GM12878 (cell line): ENCODE measurements at regions not wholly inside any gene's neighbourhood (a gene's known extent, or its start where the extent isn't known, plus 50 kb on each side); places are given as distances from the start of the nearest gene placed in this dataset.

Experiments
- ATAC-seq: fragments of 200-7000 bp; cut with Tn5 transposase; 3 replicates; pipeline ENCODE4 v1.9.1; 2020; ENCODE audit warnings: mild to moderate bottlenecking, moderate library complexity
- BruUV-seq: library from RNA; stranded (reverse); fragments of 400-500 nt; replicated peaks from 2 replicates; lab custom pipeline; 2021; lab: Mats Ljungman, UMichigan
- CTCF ChIA-PET: fragments of 300-600 bp; sonication (Branson Sonifier 250); formaldehyde crosslinking; extraction: SDS; loops from one replicate; lab custom pipeline; 2021; ENCODE audit warnings: inconsistent platforms; lab: Yijun Ruan, JAX
- POLR2A ChIA-PET: fragments of 350-600 bp; formaldehyde crosslinking; extraction: SDS; loops from one replicate; lab custom pipeline; 2021; ENCODE audit warnings: inconsistent platforms; lab: Charles Lee
- RAD21 ChIA-PET: fragments of 300-600 bp; sonication (Branson Sonifier 250); formaldehyde crosslinking; loops from one replicate; lab custom pipeline; 2023; ENCODE audit warnings: antibody characterized with exemption; ENCODE audit not compliant: unreplicated experiment; lab: Charles Lee
- SMC1A ChIA-PET: fragments of 300-600 bp; sonication (Branson Sonifier 250); formaldehyde crosslinking; loops from one replicate; lab custom pipeline; 2023; ENCODE audit not compliant: unreplicated experiment, uncharacterized antibody; lab: Charles Lee
- DNase-seq: peaks from one replicate; pipeline ENCODE4 v3.0.0-alpha.2; 2011; ENCODE audit warnings: low read depth, low spot score
- FAIRE-seq: peaks from 3 replicates; lab custom pipeline; 2011; peaks lifted over from hg19 to GRCh38; lab: Jason Lieb, UNC
- H2AFZ ChIP-seq: 2 replicates; pipeline ENCODE4 v1.6.0; 2011; ENCODE audit warnings: low read depth, low read length, control low read depth; ENCODE audit not compliant: control insufficient read depth
- H3K27ac ChIP-seq: 2 replicates; pipeline ENCODE4 v1.5.1; 2011; ENCODE audit warnings: control low read depth; ENCODE audit not compliant: control insufficient read depth, insufficient read depth
- H3K27me3 ChIP-seq, 2 experiments: replicated peaks in 1 of 2; 2 replicates each; pipeline versions ENCODE4 v1.6.0 to v1.6.1; 2011; ENCODE audit warnings: low read length in 1 of 2; ENCODE audit not compliant: control insufficient read depth in 2 of 2, insufficient read depth in 2 of 2
- H3K36me3 ChIP-seq, 2 experiments: 2 replicates each; pipeline ENCODE4 v1.5.1; 2011; ENCODE audit warnings: low read length in 1 of 2; ENCODE audit not compliant: control insufficient read depth in 2 of 2, insufficient read depth in 2 of 2
- H3K4me1 ChIP-seq: 2 replicates; pipeline ENCODE4 v1.6.1; 2011; ENCODE audit warnings: mild to moderate bottlenecking, low read length, moderate library complexity, mixed read lengths; ENCODE audit not compliant: control insufficient read depth, insufficient read depth
- H3K4me2 ChIP-seq: 2 replicates; pipeline ENCODE4 v1.6.0; 2011; ENCODE audit warnings: control low read depth; ENCODE audit not compliant: control insufficient read depth, insufficient read depth
- H3K4me3 ChIP-seq: fragments of 200-600 bp; sonication (generic); 2 replicates; pipeline ENCODE4 v1.5.1; 2016
- H3K79me2 ChIP-seq: 2 replicates; pipeline ENCODE4 v1.6.0; 2011; ENCODE audit warnings: low read length; ENCODE audit not compliant: control insufficient read depth, insufficient read depth
- H3K9ac ChIP-seq: 2 replicates; pipeline ENCODE4 v1.8.0; 2011; ENCODE audit warnings: low read length, control low read depth, mixed read lengths; ENCODE audit not compliant: control insufficient read depth, insufficient read depth
- H3K9me3 ChIP-seq: replicated peaks from 3 replicates; pipeline ENCODE4 v1.5.1; 2011; ENCODE audit warnings: mild to moderate bottlenecking, low read length; ENCODE audit not compliant: control insufficient read depth, insufficient read depth
- H4K20me1 ChIP-seq: 2 replicates; pipeline ENCODE4 v1.6.0; 2011; ENCODE audit not compliant: control insufficient read depth, insufficient read depth
- CBX5 ChIP-seq: sonication (generic); IDR thresholded peaks from 2 replicates; pipeline ENCODE4 v1.6.1; 2016; ENCODE audit warnings: low read depth, moderate library complexity, mild to moderate bottlenecking, inconsistent platforms
- CEBPB ChIP-seq, 2 experiments: fragments of 150-350 bp in 1 of 2; IDR thresholded peaks; 2 replicates each; pipeline ENCODE4 v1.6.1; 2012 to 2014; ENCODE audit warnings: low read depth in 2 of 2, low read length in 2 of 2, borderline replicate concordance in 1 of 2, inconsistent platforms in 1 of 2
- CEBPZ ChIP-seq: fragments of 150-350 bp; IDR thresholded peaks from 2 replicates; pipeline ENCODE4 v1.6.1; 2016; ENCODE audit warnings: low read depth, low read length
- CHD4 ChIP-seq: fragments of 200-600 bp; sonication (generic); IDR thresholded peaks from 2 replicates; pipeline ENCODE4 v1.6.1; 2016; ENCODE audit warnings: mild to moderate bottlenecking
- CTCF ChIP-seq, 3 experiments: IDR thresholded peaks in 2 of 3; conservative IDR thresholded peaks in 1 of 3; 2 replicates each; pipeline ENCODE4 v1.5.1; 2011; ENCODE audit warnings: low read depth in 3 of 3, low read length in 3 of 3, mild to moderate bottlenecking in 3 of 3, control low read depth in 2 of 3, moderate library complexity in 2 of 3, inconsistent platforms in 1 of 3, mixed read lengths in 1 of 3; ENCODE audit not compliant: control insufficient read depth in 2 of 3, insufficient read depth in 1 of 3; ENCODE audit errors: extremely low read depth in 1 of 3
- E4F1 ChIP-seq: fragments of 450-650 bp; IDR thresholded peaks from 2 replicates; pipeline ENCODE4 v1.6.1; 2018; ENCODE audit warnings: borderline replicate concordance, mild to moderate bottlenecking; ENCODE audit not compliant: partially characterized antibody
- RBBP5 ChIP-seq: fragments of 200-600 bp; sonication (generic); conservative IDR thresholded peaks from 2 replicates; pipeline ENCODE4 v1.6.1; 2016
- TAF1 ChIP-seq: IDR thresholded peaks from 2 replicates; pipeline ENCODE4 v1.6.1; 2011; ENCODE audit warnings: mild to moderate bottlenecking, low read depth, low read length, borderline replicate concordance
- YBX1 ChIP-seq: fragments of 450-650 bp; IDR thresholded peaks from 2 replicates; pipeline ENCODE4 v1.6.1; 2016; ENCODE audit warnings: antibody characterized with exemption
- WGBS: methylation state at CpG from one replicate; pipeline ENCODE4 v1.1.6; 2016; ENCODE audit warnings: low lambda C conversion rate; ENCODE audit not compliant: insufficient replicate concordance, insufficient coverage; ENCODE audit errors: missing lambda C conversion rate; 5-methylcytosine and 5-hydroxymethylcytosine counted together
- in situ Hi-C: fragments of 300-500 bp; cut with MboI; formaldehyde crosslinking; loops from 9 replicates; pipeline ENCODE4 v1.14.3; 2018; ENCODE audit warnings: mixed read lengths
- intact Hi-C: fragments of 100-400 bp; cut with micrococcal nuclease; formaldehyde crosslinking; loops from one replicate; pipeline ENCODE4 v1.14.2; 2022; ENCODE audit not compliant: unreplicated experiment

GRCh38 chr6:134725590-134725989, 224.3 kb downstream of the ALDH8A1 start:
- Histone ChIP-seq H4K20me1 (no peaks in the 10 kb centered on the region), H3K27ac (no peak overlapping the region), H3K4me1 (no peaks in the 10 kb centered on the region), H3K4me3 (no peak overlapping the region), H3K36me3 (no peaks in the 10 kb centered on the region), H2AFZ (no peak overlapping the region), H3K4me2 (no peak overlapping the region), H3K27me3 (peaks cover 0 to 4% of the 10 kb centered on the region in 2 experiments; a peak in 2 of 4 replicates), H3K9ac (no peak overlapping the region), H3K9me3 (no peaks in the 10 kb centered on the region), H3K79me2 (no peaks in the 10 kb centered on the region)
- in situ Hi-C loops (no loop called here), intact Hi-C loops (no loop called here)
- no peak for FAIRE-seq
- BruUV-seq: no TSS peak
- ChIA-PET CTCF (interaction anchor here (0.6 to 1.1 kb wide), 2 partner anchors 12 to 568 kb away, joined by 3 read pairs; no protein-coding TSS in a partner anchor), RAD21 (no interaction called here), SMC1A (interaction anchor here (0.9 kb wide), 1 partner anchor 15 kb away, joined by 3 read pairs; no protein-coding TSS in a partner anchor), POLR2A (no interaction called here)
- WGBS: 0% methylated on average over 1 of the region's 1 CpG
- no peak for ATAC-seq
- TF ChIP-seq TAF1 (no peak), RBBP5 (no peak), CBX5 (no peak), YBX1 (no peak), CEBPB (IDR thresholded peaks at IDR 0.05; ENCODE audit: borderline replicate concordance in 1 of 2, low read depth in 2 of 2, low read length in 2 of 2) (no peak), CHD4 (no peak), CTCF (IDR thresholded peaks at IDR 0.05 in 2 of 3, conservative IDR thresholded peaks at IDR 0.05 in 1 of 3; ENCODE audit: control insufficient read depth in 2 of 3, extremely low read depth in 1 of 3, insufficient read depth in 1 of 3, low read depth in 3 of 3, low read length in 3 of 3) (no peak), CEBPZ (no peak), E4F1 (no peak)
- DNase-seq: no peak
